DMS114 treated with DMSO at 0.1 percent for 48 hours (cell line): ENCODE measurements at regions not wholly inside any gene's neighbourhood (a gene's known extent, or its start where the extent isn't known, plus 50 kb on each side); places are given as distances from the start of the nearest gene placed in this dataset.

Source experiments
- DNase-seq: peaks from one replicate; lab custom pipeline; 2025; ENCODE audit not compliant: unreplicated experiment; lab: John Stamatoyannopoulos, UW

DNA sequence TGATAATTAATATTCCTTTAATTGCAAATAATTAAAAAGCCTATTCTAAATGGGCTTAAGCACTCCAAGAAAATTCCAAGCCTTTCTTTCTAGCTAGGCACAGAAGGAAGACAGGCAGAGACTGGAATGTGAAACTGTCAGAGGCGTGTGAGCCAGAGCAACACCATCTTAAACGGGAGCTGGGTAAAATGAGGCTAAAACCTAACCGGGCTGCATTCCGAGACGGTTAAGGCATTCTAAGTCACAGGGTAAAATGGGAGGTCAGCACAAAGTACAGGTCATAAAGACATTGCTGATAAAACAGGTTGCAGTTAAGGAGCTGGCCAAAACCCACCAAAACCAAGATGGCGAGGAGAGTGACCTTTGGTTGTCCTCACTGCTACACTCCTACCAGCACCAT lies 300.4 kb downstream of the SLITRK6 start:
- DNase-seq, result no peak

DNA sequence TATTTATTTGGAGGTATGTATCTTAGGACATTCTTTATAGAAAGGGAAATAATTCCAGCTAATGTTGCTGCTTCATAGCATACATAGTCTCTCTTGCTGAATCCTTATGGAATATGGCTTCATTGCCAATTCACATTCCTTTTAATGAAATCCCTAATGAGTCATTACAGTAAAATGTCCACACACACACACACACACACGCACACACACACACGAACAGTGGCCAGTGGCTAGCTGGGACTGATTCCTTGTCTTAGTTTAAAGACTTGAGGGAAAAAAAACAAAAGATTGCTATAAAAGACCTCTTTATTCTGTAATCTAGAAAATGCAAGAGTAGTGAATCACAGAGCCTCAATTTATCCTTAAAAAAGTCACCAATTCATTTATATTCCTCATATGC lies 301.6 kb downstream of the SLITRK6 start:
- DNase-seq, result no peak

DNA sequence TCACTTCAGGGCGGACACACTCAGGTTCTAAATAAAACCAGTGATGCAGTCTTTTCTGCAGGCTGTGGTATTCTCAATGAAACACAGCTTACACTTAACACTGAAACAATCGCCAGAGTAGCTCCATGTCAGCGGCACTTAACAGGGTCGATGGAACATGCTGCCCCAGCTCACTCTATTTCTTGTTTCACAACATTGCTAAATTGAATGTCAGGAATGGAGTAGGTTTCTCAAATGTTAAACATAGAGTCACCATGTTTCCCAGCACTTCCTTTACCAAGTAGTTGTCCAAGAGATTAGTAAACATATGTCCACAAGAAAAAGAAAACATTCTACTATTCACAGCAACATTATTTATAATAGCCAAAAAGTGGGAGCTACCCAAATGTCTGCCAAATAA lies 306.9 kb downstream of the SLITRK6 start:
- no peak for DNase-seq

DNA sequence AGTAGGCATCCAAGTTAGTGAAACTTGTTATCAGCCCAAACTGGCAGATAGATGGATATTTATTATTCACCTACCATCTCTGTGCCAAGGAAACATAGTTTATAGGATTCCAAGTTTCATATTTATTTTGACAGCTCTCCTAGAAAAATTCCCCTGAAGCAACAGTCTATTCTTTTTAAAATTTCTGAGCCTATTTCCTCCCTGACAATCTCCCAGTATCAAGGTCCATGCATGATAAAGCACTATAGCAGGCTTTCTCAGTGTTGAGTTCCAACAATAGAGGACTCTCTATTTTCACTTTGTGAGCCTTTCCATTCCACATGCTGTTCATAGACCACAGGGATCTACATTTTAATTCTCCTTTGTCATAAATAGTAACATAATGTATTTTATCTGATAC lies 312.6 kb downstream of the SLITRK6 start:
- DNase-seq, result no peak

DNA sequence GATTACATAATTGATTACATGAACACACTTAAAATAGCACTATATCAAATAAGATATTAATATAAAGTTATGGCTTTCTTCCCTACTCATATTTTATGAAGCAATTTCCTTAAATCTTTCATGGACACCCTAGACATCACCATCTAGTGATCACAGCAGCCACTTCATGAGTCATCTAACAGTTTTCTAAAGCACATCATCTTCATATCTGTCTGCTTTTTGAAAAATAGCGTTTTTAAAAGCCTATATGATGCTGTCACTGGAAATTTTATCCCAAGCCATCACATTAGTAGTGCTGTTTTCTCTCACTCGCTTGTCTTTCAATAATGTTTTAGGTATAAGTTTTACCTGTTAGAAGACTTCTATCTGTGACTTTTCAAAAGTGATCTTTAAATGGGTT lies 326.1 kb downstream of the SLITRK6 start:
- no peak for DNase-seq

DNA sequence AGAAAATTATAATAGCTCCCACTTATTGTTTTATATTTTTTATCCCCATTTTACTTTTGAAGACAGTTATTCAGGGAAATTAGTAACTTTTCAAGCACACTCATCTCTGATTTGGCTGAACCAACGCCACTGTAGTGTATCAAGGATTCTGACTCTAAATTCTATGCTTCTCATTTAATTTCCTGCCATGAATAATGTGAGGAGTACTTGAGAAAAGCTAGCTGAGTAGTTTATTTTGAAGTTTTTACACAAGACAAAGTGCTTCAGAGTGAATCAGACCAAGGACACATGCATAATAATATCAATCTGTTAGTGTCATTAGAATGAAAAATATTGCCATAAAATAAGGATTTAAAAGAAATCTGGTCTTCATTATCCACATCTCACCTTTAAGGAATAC lies 329.9 kb downstream of the SLITRK6 start:
- DNase-seq, result no peak

DNA sequence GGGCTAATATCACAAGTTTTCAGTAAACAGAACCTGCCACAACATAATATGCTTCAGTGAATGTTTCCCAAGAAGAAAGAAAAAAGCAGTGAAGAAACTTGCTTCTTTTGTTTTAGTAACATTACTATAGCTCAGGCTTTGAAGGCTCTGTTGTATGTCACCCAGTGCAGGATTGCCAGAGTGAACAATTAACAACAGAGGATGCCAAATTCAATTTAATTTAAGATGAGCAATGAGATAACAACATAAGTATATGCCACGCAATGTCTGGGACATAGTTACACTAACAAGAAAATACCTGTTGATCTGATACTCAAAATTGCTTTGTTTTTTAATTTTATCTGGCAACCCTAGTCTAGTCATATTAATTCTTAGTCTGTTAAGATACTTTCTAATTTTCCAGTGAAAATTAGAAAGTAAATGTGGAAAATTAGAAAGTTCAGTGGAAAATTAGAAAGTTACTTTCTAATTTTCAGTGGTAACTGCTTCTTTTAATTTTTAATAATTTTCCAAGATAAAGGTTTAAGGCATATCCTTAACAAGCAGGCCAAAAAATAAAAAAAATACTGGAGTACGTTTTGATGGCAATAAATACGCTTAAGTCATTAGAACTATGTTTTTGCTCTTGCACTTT lies 336.3 kb downstream of the SLITRK6 start:
- no peak for DNase-seq

DNA sequence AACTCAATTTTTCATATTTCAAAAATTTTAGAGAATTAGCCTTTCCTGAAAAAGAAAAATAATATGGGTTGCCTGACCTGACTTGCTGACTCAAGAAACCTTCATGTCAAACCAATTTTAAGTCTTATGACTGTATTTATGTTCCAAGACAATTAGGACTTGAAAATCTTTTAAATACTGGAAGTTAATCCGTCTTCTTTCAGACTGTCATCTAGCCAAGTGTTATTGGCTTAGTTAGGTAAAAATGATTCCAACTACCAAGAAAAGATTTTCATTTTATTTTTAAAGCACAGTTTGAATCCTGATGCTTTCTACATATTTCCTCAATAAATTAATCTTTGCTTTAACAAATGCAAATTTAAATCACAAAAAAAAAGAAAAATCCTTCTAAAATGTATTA lies 337.6 kb downstream of the SLITRK6 start:
- DNase-seq, result no peak

DNA sequence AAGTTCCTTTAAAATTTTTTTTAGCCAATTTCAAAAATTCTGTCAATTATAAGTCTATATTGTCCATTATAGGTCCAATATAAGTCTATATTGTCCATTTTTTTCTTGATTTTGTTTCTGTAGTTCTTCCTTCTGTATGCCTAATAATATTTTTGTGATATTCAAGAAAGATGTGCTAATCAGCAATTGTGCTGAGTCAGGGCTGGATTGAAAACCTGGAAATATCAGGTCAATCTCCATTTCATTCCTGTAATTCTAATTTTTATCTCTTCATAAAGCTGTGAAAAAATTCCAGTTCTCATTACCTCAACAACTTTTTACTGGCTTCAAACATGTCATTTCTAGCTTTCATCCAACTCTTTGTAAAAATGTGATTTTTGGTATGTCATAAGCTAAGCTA lies 353.7 kb downstream of the SLITRK6 start:
- no peak for DNase-seq

DNA sequence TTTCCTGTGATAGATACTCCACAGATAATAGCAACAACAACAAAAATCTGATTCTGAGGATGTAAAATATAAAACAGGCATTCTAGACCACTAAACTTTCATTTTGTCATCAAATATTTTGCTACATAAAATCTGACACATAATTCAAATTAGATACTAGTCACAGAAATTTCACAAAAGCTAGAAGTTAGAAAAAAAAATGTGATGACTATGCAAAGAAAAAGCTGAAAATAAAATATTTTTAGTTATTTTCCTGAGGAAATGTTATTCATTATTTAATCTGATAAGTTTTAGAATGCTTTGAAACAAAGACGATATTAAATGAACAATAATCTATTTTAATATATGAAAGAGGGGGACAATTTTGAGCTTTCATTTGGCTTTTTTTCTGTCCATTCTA lies 357.2 kb downstream of the SLITRK6 start:
- DNase-seq, result no peak

DNA sequence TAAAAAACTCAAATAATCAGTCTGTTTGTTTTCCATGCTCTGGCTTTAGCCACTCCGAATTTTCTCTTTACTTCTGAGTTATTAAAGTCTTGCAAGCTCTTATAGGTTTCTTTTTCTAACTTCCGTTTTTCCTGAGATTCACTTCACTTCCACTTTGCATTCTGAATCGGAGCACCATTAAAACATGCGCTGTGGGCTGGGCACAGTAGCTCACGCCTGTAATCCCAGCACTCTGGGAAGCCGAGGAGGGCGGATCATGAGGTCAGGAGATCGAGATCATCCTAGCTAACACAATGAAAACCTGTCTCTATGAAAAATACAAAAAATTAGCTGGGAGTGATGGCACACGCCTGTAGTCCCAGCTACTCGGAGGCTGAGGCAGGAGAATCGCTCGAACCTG lies 357.9 kb downstream of the SLITRK6 start:
- peak; percentile 46 for DNase-seq

DNA sequence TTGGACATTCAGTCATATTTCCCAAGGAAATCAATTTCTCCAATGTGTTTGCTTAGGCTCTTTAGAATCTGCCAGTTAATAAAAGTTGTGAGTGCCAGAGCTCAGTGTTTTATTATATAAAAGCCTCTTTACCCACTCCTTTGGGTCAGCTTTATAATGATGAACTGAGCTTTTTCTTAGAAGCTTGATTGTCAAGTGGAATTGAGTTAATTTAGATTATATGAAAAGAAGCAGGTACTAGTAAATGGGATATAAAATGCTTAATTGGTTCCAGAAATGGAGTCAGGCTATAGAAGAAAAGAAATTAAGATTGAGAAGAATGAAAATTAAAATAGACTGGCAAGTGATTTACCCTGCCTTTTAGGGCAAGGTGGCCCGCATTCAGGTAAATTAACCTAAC lies 363.2 kb downstream of the SLITRK6 start:
- no peak for DNase-seq

DNA sequence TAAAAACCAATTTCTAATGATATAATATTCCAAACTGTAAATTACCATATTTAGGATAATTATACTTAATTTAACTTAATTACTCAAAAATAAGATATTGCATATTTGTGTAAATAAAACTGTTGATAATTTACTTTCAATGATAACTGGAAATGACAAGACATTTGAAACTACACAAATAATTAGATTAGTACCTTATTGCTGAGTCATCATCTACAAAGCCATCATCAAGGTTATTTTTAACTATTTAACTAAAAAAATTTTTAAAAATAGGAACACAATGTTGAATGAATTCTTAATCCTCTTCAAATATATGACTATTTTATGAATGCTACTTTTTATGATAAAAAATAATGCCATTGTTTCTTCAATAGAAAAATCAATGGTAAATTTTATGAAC lies 364.3 kb downstream of the SLITRK6 start:
- no peak for DNase-seq

DNA sequence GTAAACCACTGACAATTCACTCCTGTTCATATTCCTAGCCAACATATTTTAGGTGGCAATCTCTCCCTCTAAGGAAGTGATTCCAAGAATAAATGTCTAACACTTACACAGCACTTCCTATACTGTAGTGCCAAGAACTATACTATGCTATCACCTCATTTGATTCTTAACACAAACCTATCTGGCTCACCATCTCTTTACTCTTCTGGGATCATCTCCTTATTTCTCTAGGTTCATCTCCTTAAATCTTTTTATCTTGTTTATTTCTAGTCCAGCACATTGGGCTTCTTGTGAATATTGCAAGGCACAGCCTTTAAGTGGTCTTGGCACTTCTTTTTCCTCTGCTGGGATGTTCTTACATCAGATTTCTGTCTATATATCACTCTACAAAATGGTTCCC lies 366.3 kb downstream of the SLITRK6 start:
- DNase-seq, result no peak

DNA sequence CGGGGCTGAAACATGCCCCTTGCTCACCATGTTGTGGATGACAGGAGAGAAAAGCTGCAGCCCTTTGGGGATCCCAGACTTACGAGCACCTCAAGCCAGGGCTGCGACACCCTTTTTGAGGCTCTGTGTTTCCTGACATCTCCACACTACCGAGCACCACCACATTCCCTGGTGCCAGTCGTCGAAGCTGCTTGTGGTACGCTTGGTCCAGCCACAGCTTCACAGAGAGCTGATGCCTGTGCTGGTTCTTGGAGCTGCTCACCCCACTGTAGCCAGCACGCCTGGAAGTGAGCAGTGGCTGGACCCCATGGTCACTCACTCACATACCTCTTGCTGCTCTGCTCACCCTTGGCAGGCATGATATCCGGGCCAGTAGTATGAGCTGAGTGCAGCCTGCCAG lies 367.5 kb downstream of the SLITRK6 start:
- DNase-seq, result no peak

DNA sequence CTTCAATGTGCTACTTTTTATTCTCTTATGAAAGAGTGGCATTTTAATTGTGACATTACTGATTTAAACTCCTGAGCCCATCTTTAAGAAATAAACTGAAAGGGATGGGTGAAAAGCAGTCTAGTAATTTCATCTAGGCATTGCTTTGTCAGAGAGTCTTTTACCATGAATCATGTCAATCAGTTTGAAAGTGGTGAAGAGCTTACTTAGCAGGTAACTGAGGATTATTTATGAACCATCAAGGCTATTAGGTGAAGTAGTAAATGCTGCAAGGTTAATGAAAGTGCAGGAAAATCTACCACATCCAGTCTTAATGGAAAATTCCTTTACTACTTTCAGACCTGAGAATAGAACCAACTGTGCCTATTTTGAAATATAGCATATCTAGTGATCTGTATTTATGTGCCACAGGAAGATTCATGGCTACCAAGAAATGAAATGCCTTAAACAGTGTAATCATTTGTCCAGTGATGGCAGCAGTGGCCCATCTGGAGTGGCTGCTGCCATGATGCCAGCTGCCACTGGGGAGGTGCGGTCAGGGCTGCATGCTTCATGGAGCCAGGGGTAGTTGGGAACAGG lies 368.9 kb downstream of the SLITRK6 start:
- DNase-seq, result no peak

DNA sequence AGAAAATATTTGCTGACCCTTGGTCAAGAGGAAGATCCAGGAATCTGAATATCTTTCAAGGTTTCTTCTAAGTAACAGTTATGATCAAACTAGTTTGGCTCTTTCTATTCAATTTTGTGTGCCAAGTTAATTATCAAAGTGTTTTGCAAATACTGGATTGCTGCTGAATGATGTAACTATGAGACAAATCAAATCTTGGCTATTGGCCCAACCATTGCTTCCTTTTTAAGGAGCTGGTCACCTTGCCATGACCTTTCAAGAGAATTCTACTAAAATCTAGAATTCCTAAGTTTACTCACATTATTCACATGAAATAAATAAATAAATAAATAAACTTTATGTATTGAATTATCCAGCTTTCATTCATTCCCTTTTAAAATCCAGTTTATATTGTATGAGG lies 371.8 kb downstream of the SLITRK6 start:
- no peak for DNase-seq

DNA sequence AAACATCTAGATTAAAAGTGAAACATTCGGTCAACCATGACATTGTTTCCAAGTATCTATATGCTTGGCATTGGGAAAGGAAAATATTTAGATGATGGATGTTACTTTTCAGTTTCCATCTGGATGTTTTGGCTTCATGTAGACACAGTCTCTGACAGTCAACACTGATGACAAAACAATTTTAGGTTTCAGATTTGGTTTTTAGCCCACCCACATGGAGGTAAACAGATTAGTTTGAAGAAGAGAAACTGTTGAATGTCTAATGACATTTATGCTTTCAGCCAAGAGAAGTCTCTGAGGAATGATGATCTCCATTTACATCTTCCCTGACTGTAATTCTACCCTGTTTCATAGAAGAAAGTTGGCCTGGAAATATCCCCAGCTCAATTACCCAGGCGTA lies 379.1 kb downstream of the SLITRK6 start:
- peak; percentile 51 for DNase-seq

DNA sequence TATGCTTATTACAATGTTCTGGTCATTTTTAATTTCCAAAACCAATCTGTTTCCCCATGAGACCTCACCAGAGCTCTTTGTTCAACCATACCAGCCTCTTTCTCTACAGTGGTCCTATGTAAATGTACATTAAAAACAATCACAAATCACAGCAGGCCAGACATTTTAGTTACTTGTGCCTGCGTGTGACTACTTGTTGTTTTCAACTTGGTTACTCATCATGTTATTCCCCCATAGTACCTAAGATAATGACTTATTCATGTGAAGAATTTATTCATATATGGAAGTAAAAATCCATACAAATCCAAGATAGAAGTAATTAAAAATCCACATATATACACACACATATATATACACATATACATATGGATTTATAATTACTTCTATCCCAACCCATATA lies 379.6 kb downstream of the SLITRK6 start:
- DNase-seq, result no peak

DNA sequence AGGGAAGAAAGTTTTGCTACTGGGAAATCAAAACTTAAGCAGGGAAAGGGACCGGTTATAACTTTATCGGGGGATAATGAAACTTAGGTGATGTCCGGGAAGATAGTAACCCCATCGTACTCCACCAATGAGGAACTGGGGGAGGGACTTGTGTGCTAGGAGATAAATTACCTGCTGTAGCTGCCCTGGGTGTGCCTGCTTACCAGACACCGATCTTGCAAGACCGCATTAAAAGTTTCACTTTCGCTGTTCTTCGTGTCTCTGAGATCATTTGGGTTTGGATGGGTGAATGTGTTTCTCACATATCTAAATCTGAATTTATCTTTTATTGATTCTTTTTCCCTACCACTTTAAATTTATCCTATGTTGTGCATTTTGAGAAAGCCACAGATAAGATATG lies 381.4 kb downstream of the SLITRK6 start:
- DNase-seq, result no peak

DNA sequence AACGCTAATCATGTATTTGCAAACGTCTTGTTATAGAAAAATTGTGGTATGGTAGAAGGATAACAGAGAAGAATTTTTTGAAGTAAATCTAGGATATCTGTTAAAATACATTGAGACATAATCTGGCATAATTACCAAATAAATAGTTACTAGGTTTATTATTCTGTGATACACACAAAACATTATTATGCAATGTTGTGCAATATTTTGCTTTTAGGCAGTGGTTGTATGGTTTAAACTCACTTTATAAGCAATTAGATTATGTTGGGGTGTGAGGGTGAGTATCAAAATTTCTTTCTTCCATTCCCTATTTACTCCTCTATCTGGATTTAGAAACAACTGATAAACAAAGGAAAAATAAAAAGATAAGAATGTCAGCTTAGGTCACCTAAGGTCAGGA lies 385.6 kb downstream of the SLITRK6 start:
- DNase-seq, result no peak

DNA sequence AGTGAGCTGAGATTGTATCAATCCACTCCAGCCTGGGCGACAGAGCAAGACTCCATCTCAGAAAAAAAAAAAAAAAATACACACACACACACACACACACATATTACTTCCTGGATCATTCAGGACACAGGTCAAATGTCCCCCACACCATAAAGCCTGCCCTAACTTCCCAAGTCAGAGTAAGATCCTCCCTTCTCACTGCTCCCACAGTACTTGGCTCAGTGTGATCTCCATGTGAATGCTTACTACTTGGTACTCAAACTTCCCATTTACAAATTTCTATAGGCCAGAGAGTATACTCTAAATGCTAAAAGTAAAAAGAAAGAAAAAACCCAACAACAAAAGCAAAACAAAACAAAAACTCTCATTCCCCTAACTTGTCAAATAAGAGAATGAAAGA lies 386.8 kb downstream of the SLITRK6 start:
- DNase-seq, result no peak

DNA sequence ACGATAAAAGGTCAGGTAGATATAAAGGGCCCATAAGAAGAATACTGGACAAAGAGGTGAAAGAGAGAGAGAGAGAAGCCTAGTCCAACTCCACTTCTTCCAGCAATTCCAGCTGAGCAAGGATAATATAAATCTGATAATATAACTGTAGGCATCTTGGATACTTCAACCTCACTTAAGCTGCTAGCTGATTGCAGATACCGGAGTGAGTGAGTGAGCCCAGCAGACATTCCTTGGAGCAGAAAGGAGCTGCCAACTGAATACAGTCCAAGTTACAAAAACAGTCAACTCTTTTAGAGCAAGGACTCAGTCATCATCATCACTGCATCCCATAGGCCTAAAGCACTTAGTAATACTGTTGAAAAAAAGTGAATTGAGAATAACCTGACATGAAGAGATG lies 387.6 kb downstream of the SLITRK6 start:
- DNase-seq, result no peak
